ENCODE measurements at regions not wholly inside any gene's neighbourhood (a gene's known extent, or its start where the extent isn't known, plus 50 kb on each side); places are given as distances from the start of the nearest gene placed in this dataset.

GRCh38 chr11:81569999-81570398 is 1163.7 kb downstream of the FAM181B start:
- Histone ChIP-seq H3K27me3 (ENCODE audit: insufficient read depth, low read length) (no peaks in the 10 kb centered on the region), H3K18ac (ENCODE audit: insufficient read length, low read depth, low read length) (no peak overlapping the region), H4K8ac (replicated peaks; ENCODE audit: insufficient read length, low read depth, low read length) (no peak overlapping the region), H4K91ac (ENCODE audit: insufficient read length, low read depth, low read length) (no peak overlapping the region), H3K79me1 (ENCODE audit: insufficient read depth, low read depth, low read length, poor library complexity, severe bottlenecking) (no peaks in the 10 kb centered on the region), H3K79me2 (ENCODE audit: insufficient read depth, low read length) (no peaks in the 10 kb centered on the region), H3K23ac (ENCODE audit: insufficient read length, low read depth, low read length) (no peak overlapping the region), H3K27ac (ENCODE audit: insufficient read length, low read depth, low read length) (no peak overlapping the region), H2BK120ac (ENCODE audit: low read depth, low read length, poor library complexity, severe bottlenecking) (no peak overlapping the region), H3K4me2 (ENCODE audit: insufficient read depth, insufficient read length, low read length) (no peak overlapping the region), H2BK5ac (ENCODE audit: insufficient read length, low read length) (no peak overlapping the region), H2AK5ac (ENCODE audit: insufficient read length, low read length) (no peak overlapping the region), H2BK15ac (ENCODE audit: low read depth, low read length) (no peak overlapping the region), H2BK20ac (ENCODE audit: low read depth, low read length, poor library complexity, severe bottlenecking) (no peak overlapping the region), H3K9me3 (ENCODE audit: control insufficient read depth, low read depth, low read length) (no peaks in the 10 kb centered on the region), H4K20me1 (ENCODE audit: control insufficient read depth, insufficient read depth, insufficient read length) (no peaks in the 10 kb centered on the region), H3K56ac (ENCODE audit: insufficient read length, low read depth, low read length) (no peak overlapping the region), H3K23me2 (ENCODE audit: insufficient read length, low read depth, low read length, poor library complexity, severe bottlenecking) (no peaks in the 10 kb centered on the region), H3K9ac (ENCODE audit: extremely low read depth, insufficient read length, low read length) (no peak overlapping the region), H3K4me1 (ENCODE audit: insufficient read depth, low read length) (no peaks in the 10 kb centered on the region; the same call in 1 of the 2 replicates), H3K14ac (ENCODE audit: insufficient read depth, low read length) (no peak overlapping the region), H2BK12ac (ENCODE audit: insufficient read length, low read depth, low read length) (no peak overlapping the region), H2AFZ (ENCODE audit: low read length) (no peak overlapping the region), H3T11ph (ENCODE audit: low read length) (no peak overlapping the region), H3K4ac (ENCODE audit: low read depth, low read length) (no peak overlapping the region), H4K5ac (ENCODE audit: insufficient read length, low read depth, low read length) (no peak overlapping the region)
- Mint-ChIP-seq H3K27me3 (ENCODE audit: low read depth) (no peaks in the 10 kb centered on the region), H3K4me3 (no peak overlapping the region), H3K36me3 (ENCODE audit: insufficient read depth in 1 of 3, low read depth in 3 of 3) (no peaks in the 10 kb centered on the region), H3K9me3 (no peaks in the 10 kb centered on the region), H3K4me1 (peaks cover 4 to 5% of the 10 kb centered on the region in 2 experiments; a peak in 3 of 4 replicates), H3K27ac (no peak overlapping the region)
- DNase-seq, result no peak
- TF ChIP-seq CTCF (conservative IDR thresholded peaks at IDR 0.05), result no peak; the same call in 2 of the 3 replicates
- WGBS (ENCODE audit: extremely low coverage, insufficient read length, low lambda C conversion rate), result no CpG with 5 or more reads among the region's 1 CpG

Measured in H9 (cell line).